B cell (primary cell): ENCODE measurements at regions not wholly inside any gene's neighbourhood (a gene's known extent, or its start where the extent isn't known, plus 50 kb on each side); places are given as distances from the start of the nearest gene placed in this dataset.

Experiments used
- ATAC-seq: fragments of 200-7000 bp; cut with Tn5 transposase; one replicate; pipeline ENCODE4 v1.10.0; 2021; ENCODE audit warnings: low read depth, mild to moderate bottlenecking, moderate number of reproducible peaks, moderate library complexity
- CTCF ChIA-PET: fragments of 350-600 bp; sonication (Branson Sonifier 250); formaldehyde crosslinking; loops from one replicate; lab custom pipeline; 2021; ENCODE audit warnings: antibody characterized with exemption, inconsistent platforms; lab: Charles Lee
- POLR2A ChIA-PET: fragments of 350-600 bp; sonication (Branson Sonifier 250); formaldehyde crosslinking; loops from one replicate; lab custom pipeline; 2021; ENCODE audit warnings: antibody characterized with exemption; lab: Charles Lee
- DNase-seq: peaks from one replicate; pipeline ENCODE4 v3.0.0; 2013
- H2AFZ ChIP-seq: 2 replicates; pipeline ENCODE4 v1.6.1; 2012; ENCODE audit warnings: mild to moderate bottlenecking, low read depth, low read length; ENCODE audit not compliant: insufficient read depth, poor library complexity, severe bottlenecking
- H3K27ac ChIP-seq, 2 donors: 1 replicate in 1 of 2; 2 replicates in 1 of 2; pipeline ENCODE4 v1.5.1; 2012 to 2013; ENCODE audit warnings: low read length in 2 of 2, mild to moderate bottlenecking in 2 of 2, moderate library complexity in 1 of 2
- H3K27me3 ChIP-seq, 4 experiments: fragments of 200-600 bp in 1 of 4; sonication (generic) in 1 of 4; replicated peaks in 1 of 4; 1 replicate in 2 of 4; 2 replicates in 2 of 4; pipeline versions ENCODE4 v1.6.1 to v1.7.0; 2013 to 2016; ENCODE audit warnings: low read length in 3 of 4, mild to moderate bottlenecking in 2 of 4, mixed read lengths in 1 of 4, moderate library complexity in 1 of 4; ENCODE audit not compliant: insufficient read depth in 4 of 4, control insufficient read depth in 3 of 4; ENCODE audit errors: control extremely low read depth in 1 of 4
- H3K36me3 ChIP-seq, 2 experiments: replicated peaks in 1 of 2; 1 replicate in 1 of 2; 2 replicates in 1 of 2; pipeline versions ENCODE4 v1.6.1 to v1.7.1; 2013; ENCODE audit warnings: low read length in 1 of 2; ENCODE audit not compliant: insufficient read depth in 2 of 2, control insufficient read depth in 1 of 2; ENCODE audit errors: control extremely low read depth in 1 of 2, extremely low read depth in 1 of 2
- H3K4me1 ChIP-seq, 2 donors: fragments of 200-600 bp in 1 of 2; sonication (generic) in 1 of 2; 1 replicate in 1 of 2; 2 replicates in 1 of 2; pipeline versions ENCODE4 v1.5.1 to v1.6.1; 2013 to 2017; ENCODE audit warnings: low read length in 2 of 2; ENCODE audit not compliant: control insufficient read depth in 2 of 2, insufficient read depth in 2 of 2
- H3K4me2 ChIP-seq: replicated peaks from 2 replicates; pipeline ENCODE3; 2012; ENCODE audit warnings: mild to moderate bottlenecking, low read depth, low read length; ENCODE audit not compliant: poor library complexity, severe bottlenecking
- H3K4me3 ChIP-seq, 5 experiments: fragments of 200-600 bp in 1 of 5; sonication (generic) in 1 of 5; 1 replicate in 3 of 5; 2 replicates in 2 of 5; pipeline versions ENCODE4 v1.5.1 to v1.7.0; 2011 to 2016; ENCODE audit warnings: low read length in 4 of 5, mild to moderate bottlenecking in 4 of 5, low read depth in 2 of 5, control low read depth in 1 of 5, moderate library complexity in 1 of 5; ENCODE audit not compliant: insufficient read depth in 1 of 5; ENCODE audit errors: control extremely low read depth in 1 of 5, extremely low read depth in 1 of 5
- H3K79me2 ChIP-seq: fragments of 200-600 bp; sonication (generic); one replicate; pipeline ENCODE4 v1.6.0; 2016; ENCODE audit warnings: low read length; ENCODE audit not compliant: control insufficient read depth, insufficient read depth
- H3K9ac ChIP-seq: fragments of 200-600 bp; sonication (generic); 2 replicates; pipeline ENCODE4 v1.6.1; 2017; ENCODE audit warnings: mild to moderate bottlenecking, low read length, moderate library complexity
- H3K9me3 ChIP-seq, 3 donors: one replicate each; pipeline versions ENCODE4 v1.6.1 to v1.7.1; 2013; ENCODE audit warnings: low read length in 2 of 3; ENCODE audit not compliant: control insufficient read depth in 2 of 3, insufficient read depth in 1 of 3; ENCODE audit errors: control extremely low read depth in 1 of 3
- H4K20me1 ChIP-seq: 2 replicates; pipeline ENCODE4 v1.6.0; 2012; ENCODE audit warnings: mild to moderate bottlenecking, low read length; ENCODE audit not compliant: insufficient read depth, control insufficient read depth, poor library complexity, severe bottlenecking
- H3K27ac Mint-ChIP-seq: one replicate; pipeline ENCODE4 v1.8.0; 2021; ENCODE audit warnings: mixed read lengths
- H3K27me3 Mint-ChIP-seq: one replicate; pipeline ENCODE4 v1.8.0; 2021; ENCODE audit warnings: mixed read lengths
- H3K4me1 Mint-ChIP-seq: one replicate; pipeline ENCODE4 v1.8.0; 2021; ENCODE audit warnings: mixed read lengths
- H3K4me3 Mint-ChIP-seq: one replicate; pipeline ENCODE4 v1.8.0; 2021; ENCODE audit warnings: mixed read lengths
- H3K9me3 Mint-ChIP-seq: one replicate; pipeline ENCODE4 v1.8.0; 2022; ENCODE audit warnings: mixed read lengths; ENCODE audit not compliant: insufficient read depth
- CTCF ChIP-seq: fragments of 200-600 bp; IDR thresholded peaks from one replicate; pipeline ENCODE4 v1.8.0; 2022; ENCODE audit warnings: antibody characterized with exemption, mild to moderate bottlenecking
- EZH2 ChIP-seq: IDR thresholded peaks from 2 replicates; pipeline ENCODE4 v1.6.1; 2012; ENCODE audit warnings: borderline replicate concordance, low read depth, mild to moderate bottlenecking, moderate library complexity, low read length; ENCODE audit not compliant: insufficient read depth, poor library complexity, severe bottlenecking
- WGBS: methylation state at CpG from one replicate; pipeline ENCODE4 v1.1.5; 2013; ENCODE audit warnings: missing lambda C conversion rate; ENCODE audit not compliant: insufficient coverage; 5-methylcytosine and 5-hydroxymethylcytosine counted together
- intact Hi-C: fragments of 100-400 bp; cut with micrococcal nuclease; formaldehyde crosslinking; loops from one replicate; pipeline ENCODE4 v1.10.0; 2022

GRCh38 chr6:71153755-71154325, 134.8 kb upstream of the OGFRL1 start:
- WGBS = 79% methylated on average over 9 of the region's 9 CpGs
- CTCF ChIA-PET = no interaction called here
- Histone ChIP-seq H3K27me3 (no peaks in the 10 kb centered on the region), H3K36me3 (no peaks in the 10 kb centered on the region), H3K27ac (no peak overlapping the region), H3K4me2 (no peak overlapping the region), H3K9ac (no peak overlapping the region), H3K79me2 (no peaks in the 10 kb centered on the region), H2AFZ (no peak overlapping the region), H3K9me3 (no peaks in the 10 kb centered on the region), H4K20me1 (no peaks in the 10 kb centered on the region), H3K4me1 (no peaks in the 10 kb centered on the region), H3K4me3 (no peak overlapping the region)
- no peak for TF ChIP-seq EZH2
- TF ChIP-seq CTCF = no peak
- POLR2A ChIA-PET = no interaction called here
- no peaks in the 10 kb centered on the region for H3K4me1 Mint-ChIP-seq
- H3K9me3 Mint-ChIP-seq = no peaks in the 10 kb centered on the region
- intact Hi-C loops = no loop called here
- no peak overlapping the region for H3K27ac Mint-ChIP-seq
- ATAC-seq (no peak), DNase-seq (no peak)
- H3K27me3 Mint-ChIP-seq = peaks cover 7% of the 10 kb centered on the region
- no peak overlapping the region for H3K4me3 Mint-ChIP-seq

- H3K27ac ChIP-seq = no peak overlapping the region
- no peaks in the 10 kb centered on the region for H3K79me2 ChIP-seq
- intact Hi-C loops = no loop called here
- H3K4me3 Mint-ChIP-seq = no peak overlapping the region
- POLR2A ChIA-PET = no interaction called here
- no peak for ATAC-seq
- H3K9ac ChIP-seq = no peak overlapping the region
- DNase-seq = no peak
- H3K4me3 ChIP-seq = no peak overlapping the region
- H2AFZ ChIP-seq = no peak overlapping the region
- no peaks in the 10 kb centered on the region for H3K4me1 Mint-ChIP-seq
- WGBS = 88% methylated on average over 1 of the region's 1 CpG
- H3K27me3 Mint-ChIP-seq = peaks cover 7% of the 10 kb centered on the region
- TF ChIP-seq EZH2 (no peak), CTCF (no peak)
- no peaks in the 10 kb centered on the region for H3K9me3 Mint-ChIP-seq
- H4K20me1 ChIP-seq = no peaks in the 10 kb centered on the region
- CTCF ChIA-PET = no interaction called here
- H3K9me3 ChIP-seq = no peaks in the 10 kb centered on the region
- H3K4me1 ChIP-seq = no peaks in the 10 kb centered on the region
- H3K36me3 ChIP-seq = no peaks in the 10 kb centered on the region
- no peaks in the 10 kb centered on the region for H3K27me3 ChIP-seq
- H3K27ac Mint-ChIP-seq = no peak overlapping the region
- no peak overlapping the region for H3K4me2 ChIP-seq
These were observed 131.3 kb upstream of the OGFRL1 start for GRCh38 chr6:71157345-71157744.
